C4-2B (cell line): ENCODE measurements at regions not wholly inside any gene's neighbourhood (a gene's known extent, or its start where the extent isn't known, plus 50 kb on each side); places are given as distances from the start of the nearest gene placed in this dataset.

ENCODE experiments used
- H3K27ac ChIP-seq: fragments of 450-650 bp; 2 replicates; pipeline ENCODE4 v1.5.1; 2017
- ZFX ChIP-seq: fragments of 450-650 bp; IDR thresholded peaks from 2 replicates; pipeline ENCODE4 v1.6.1; 2017
- TF ChIP-seq, protein P1 (sequence below): fragments of 450-650 bp; conservative IDR thresholded peaks from 2 replicates; pipeline ENCODE4 v1.5.1; 2017; ENCODE audit warnings: mild to moderate bottlenecking

DNA sequence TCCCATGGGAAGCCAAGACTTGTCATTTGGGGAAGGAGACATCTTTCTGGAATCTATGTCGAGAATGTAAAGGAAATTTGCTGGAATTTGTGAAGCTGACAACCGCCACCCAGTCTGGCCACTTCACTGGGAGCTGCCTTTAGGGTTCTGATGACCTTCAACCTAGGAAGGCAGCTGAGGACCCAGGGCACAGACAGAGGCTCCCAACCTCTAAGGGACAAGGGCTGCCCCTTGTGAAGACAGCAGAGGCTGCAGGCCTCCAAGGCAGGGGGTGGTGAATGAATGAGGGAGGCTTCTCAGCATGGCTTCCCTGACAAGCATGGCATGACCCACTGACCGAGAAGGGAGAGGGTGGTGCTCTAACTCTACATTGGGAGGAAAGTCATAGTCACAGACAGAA is 128.9 kb upstream of the ASB18 start:
- no peak overlapping the region for H3K27ac ChIP-seq
- no peak for TF ChIP-seq ZFX
- TF ChIP-seq, protein P1, sequence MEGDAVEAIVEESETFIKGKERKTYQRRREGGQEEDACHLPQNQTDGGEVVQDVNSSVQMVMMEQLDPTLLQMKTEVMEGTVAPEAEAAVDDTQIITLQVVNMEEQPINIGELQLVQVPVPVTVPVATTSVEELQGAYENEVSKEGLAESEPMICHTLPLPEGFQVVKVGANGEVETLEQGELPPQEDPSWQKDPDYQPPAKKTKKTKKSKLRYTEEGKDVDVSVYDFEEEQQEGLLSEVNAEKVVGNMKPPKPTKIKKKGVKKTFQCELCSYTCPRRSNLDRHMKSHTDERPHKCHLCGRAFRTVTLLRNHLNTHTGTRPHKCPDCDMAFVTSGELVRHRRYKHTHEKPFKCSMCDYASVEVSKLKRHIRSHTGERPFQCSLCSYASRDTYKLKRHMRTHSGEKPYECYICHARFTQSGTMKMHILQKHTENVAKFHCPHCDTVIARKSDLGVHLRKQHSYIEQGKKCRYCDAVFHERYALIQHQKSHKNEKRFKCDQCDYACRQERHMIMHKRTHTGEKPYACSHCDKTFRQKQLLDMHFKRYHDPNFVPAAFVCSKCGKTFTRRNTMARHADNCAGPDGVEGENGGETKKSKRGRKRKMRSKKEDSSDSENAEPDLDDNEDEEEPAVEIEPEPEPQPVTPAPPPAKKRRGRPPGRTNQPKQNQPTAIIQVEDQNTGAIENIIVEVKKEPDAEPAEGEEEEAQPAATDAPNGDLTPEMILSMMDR = no peak

DNA sequence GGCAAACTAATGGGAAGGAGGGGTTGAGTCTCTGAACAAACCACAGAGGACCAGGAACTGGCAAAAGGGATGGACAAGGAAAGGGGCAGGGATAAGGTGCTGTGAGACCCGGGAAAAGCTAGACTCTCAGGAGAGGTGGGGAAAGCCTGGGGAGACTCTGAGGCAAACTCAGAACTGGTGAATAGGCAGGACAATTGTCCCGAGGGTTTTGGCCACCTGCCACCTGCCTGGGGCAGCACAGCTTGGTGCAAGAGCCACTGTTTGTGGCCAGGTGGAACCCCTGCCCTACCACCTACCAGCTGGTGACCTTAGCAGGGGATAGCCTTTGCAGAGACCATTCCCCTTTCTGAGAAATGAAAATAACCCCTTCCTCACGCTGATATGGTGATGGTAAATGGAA is 129.4 kb upstream of the ASB18 start:
- H3K27ac ChIP-seq = no peak overlapping the region
- TF ChIP-seq, protein P1 = no peak
- no peak for TF ChIP-seq ZFX

DNA sequence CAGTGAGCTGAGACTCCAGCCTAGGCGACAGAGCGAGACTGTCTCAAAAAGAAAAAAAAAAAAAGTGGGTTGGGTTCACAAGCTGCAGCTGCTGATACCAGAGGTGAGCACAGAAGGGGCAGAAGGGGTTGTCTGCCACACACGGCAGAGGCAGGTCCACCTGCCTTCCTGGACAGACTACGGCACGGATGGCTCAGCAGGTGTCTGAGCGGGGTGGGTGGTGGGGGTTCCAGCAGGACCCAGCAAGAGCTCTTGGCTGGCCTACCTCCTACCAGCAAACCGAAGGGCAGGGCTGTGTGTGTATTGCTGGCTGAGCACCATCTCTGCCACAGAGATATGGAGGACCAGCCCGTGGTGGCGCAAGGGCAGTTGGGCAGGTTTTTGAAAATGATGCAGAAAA is 130.4 kb upstream of the ASB18 start:
- H3K27ac ChIP-seq = no peak overlapping the region
- TF ChIP-seq ZFX = no peak
- TF ChIP-seq, protein P1 = no peak

DNA sequence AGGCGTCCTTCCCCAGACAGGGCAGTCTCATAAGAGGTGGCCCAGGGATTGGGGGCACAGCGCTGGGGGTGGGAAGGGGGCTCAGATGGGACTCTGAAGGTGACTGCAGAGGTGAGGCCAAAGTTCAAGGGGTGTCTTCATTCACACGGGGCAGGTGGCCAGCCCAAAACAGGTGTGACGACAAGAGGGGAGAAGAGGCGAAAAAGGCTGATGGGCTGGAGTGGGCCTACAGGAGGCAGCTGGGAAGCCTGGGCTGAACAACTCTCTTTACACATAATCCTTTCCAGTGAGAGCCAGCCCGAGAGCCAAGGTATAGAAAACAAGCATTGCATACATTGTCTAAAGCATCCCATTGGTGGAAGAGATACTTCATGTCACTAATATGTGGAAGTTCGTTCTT is 130.9 kb upstream of the ASB18 start:
- TF ChIP-seq, protein P1 = no peak
- no peak for TF ChIP-seq ZFX
- H3K27ac ChIP-seq = no peak overlapping the region

DNA sequence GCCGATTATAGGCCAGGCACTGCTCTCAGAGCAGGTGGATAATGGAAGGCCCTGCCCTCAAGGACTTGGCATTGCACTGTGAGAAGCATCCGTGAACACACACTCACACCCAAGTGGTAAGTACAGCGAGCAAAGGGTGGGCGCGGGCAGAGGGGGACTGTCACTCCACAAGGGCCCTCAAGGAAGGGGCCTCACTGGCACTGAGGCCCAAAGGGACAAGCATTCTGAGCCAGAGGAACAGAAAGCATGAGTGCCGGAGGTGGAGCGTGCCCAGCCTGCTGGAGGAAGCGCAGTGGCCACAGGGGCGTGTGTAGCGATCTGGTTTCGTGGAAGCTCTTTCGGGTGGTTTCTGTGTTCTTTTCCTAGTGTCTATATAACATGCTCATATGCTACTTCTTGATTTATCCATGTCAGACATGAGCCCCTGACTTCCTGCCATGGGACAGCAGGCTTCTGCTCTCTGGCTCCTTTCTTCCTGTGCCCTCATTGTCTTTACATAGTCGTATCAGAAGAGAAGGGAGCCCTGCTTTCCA is 132.7 kb upstream of the ASB18 start:
- no peak overlapping the region for H3K27ac ChIP-seq
- TF ChIP-seq, protein P1 = no peak
- no peak for TF ChIP-seq ZFX

DNA sequence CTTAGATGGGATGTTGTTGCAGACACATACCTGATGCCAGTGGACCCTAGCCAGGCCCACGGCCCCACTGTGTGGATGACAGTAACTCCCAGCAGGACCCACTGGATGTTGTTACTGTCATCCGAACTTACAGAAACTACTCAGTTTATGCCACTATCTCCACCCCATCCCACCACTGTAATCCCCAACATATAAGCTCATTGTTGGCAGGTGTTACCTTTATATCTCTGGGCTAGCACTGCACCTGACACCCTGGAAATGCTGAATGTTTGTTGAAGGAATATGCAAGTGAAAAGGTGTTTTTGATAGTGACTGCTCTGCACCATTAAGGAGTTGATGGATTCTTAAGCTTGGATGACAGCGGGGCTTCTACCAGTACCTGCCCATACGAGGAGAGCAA is 133.5 kb upstream of the ASB18 start:
- H3K27ac ChIP-seq = no peak overlapping the region
- TF ChIP-seq, protein P1 = no peak
- TF ChIP-seq ZFX = no peak

DNA sequence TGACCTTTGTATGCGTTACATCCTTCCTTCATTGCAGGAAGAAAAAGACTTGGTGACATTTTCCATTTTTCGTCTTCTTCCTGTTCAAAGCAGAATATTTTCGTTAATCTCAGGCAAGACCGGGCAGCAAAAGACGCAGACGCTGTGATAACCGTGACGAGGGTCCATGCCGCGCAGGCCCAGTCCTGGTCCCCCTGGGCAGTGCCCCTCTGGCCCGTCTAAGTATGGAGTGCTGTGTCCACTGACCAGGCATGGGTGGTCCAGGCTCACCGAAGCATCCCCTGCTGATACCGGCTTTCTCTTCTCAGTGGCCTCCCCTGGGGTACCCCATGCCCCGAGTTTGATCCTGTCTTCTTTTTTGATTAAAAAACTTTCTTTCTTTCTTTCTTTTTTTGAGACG is 135.2 kb upstream of the ASB18 start:
- TF ChIP-seq, protein P1 = no peak
- TF ChIP-seq ZFX = no peak
- H3K27ac ChIP-seq = no peak overlapping the region
